GM04503 (cell line): ENCODE measurements at regions not wholly inside any gene's neighbourhood (a gene's known extent, or its start where the extent isn't known, plus 50 kb on each side); places are given as distances from the start of the nearest gene placed in this dataset.
"Not testable (repeated sequence)": the region's sequence is repeated elsewhere in the genome, so short reads cannot be mapped to it uniquely, and the experiment has no call there.

ENCODE experiments used
- DNase-seq: peaks from one replicate; pipeline ENCODE4 v3.0.0-alpha.2; 2012; ENCODE audit warnings: low read depth

GRCh38 chr4:107391009-107391629 is 328.9 kb downstream of the PAPSS1 start:
- no peak for DNase-seq

GRCh38 chr4:107389965-107390364 is 330.1 kb downstream of the PAPSS1 start:
- no peak for DNase-seq

GRCh38 chr4:107388736-107389274 is 331.2 kb downstream of the PAPSS1 start:
- DNase-seq: no peak

GRCh38 chr4:107380836-107381438 is 339.1 kb downstream of the PAPSS1 start:
- DNase-seq: no peak

GRCh38 chr4:107380190-107380589 is 339.8 kb downstream of the PAPSS1 start:
- DNase-seq: no peak

- DNase-seq: peak; percentile 26
These were observed 340.8 kb downstream of the PAPSS1 start for GRCh38 chr4:107379054-107379869.

- no peak for DNase-seq
These were observed 340.2 kb upstream of the DKK2 start for GRCh38 chr4:107376293-107376692.

GRCh38 chr4:107366900-107367299 is 330.8 kb upstream of the DKK2 start:
- no peak for DNase-seq

GRCh38 chr4:107366016-107366735 is 330.1 kb upstream of the DKK2 start:
- DNase-seq: no peak

GRCh38 chr4:107363125-107363524 is 327.0 kb upstream of the DKK2 start:
- DNase-seq: no peak

- no peak for DNase-seq
These were observed 323.1 kb upstream of the DKK2 start for GRCh38 chr4:107359208-107359607.

- DNase-seq: not testable (repeated sequence)
These were observed 318.2 kb upstream of the DKK2 start for GRCh38 chr4:107354304-107354703.

GRCh38 chr4:107351196-107351595 is 315.1 kb upstream of the DKK2 start:
- no peak for DNase-seq

GRCh38 chr4:107349732-107350131 is 313.6 kb upstream of the DKK2 start:
- no peak for DNase-seq

- DNase-seq: no peak
These were observed 313.2 kb upstream of the DKK2 start for GRCh38 chr4:107349266-107349665.

GRCh38 chr4:107348188-107349050 is 312.3 kb upstream of the DKK2 start:
- no peak for DNase-seq

- no peak for DNase-seq
These were observed 297.4 kb upstream of the DKK2 start for GRCh38 chr4:107333518-107333917.

GRCh38 chr4:107332656-107333055 is 296.5 kb upstream of the DKK2 start:
- DNase-seq: not testable (repeated sequence)

- no peak for DNase-seq
These were observed 294.8 kb upstream of the DKK2 start for GRCh38 chr4:107330916-107331315.

GRCh38 chr4:107319386-107319785 is 283.3 kb upstream of the DKK2 start:
- DNase-seq: peak; percentile 9

GRCh38 chr4:107318078-107318477 is 282.0 kb upstream of the DKK2 start:
- no peak for DNase-seq
